GM12878 (cell line): ENCODE measurements at regions not wholly inside any gene's neighbourhood (a gene's known extent, or its start where the extent isn't known, plus 50 kb on each side); places are given as distances from the start of the nearest gene placed in this dataset.

ENCODE experiments used
- ATAC-seq: fragments of 200-7000 bp; cut with Tn5 transposase; 3 replicates; pipeline ENCODE4 v1.9.1; 2020; ENCODE audit warnings: mild to moderate bottlenecking, moderate library complexity
- BruUV-seq: library from RNA; stranded (reverse); fragments of 400-500 nt; replicated peaks from 2 replicates; lab custom pipeline; 2021; lab: Mats Ljungman, UMichigan
- CTCF ChIA-PET: fragments of 300-600 bp; sonication (Branson Sonifier 250); formaldehyde crosslinking; extraction: SDS; loops from one replicate; lab custom pipeline; 2021; ENCODE audit warnings: inconsistent platforms; lab: Yijun Ruan, JAX
- POLR2A ChIA-PET: fragments of 350-600 bp; formaldehyde crosslinking; extraction: SDS; loops from one replicate; lab custom pipeline; 2021; ENCODE audit warnings: inconsistent platforms; lab: Charles Lee
- RAD21 ChIA-PET: fragments of 300-600 bp; sonication (Branson Sonifier 250); formaldehyde crosslinking; loops from one replicate; lab custom pipeline; 2023; ENCODE audit warnings: antibody characterized with exemption; ENCODE audit not compliant: unreplicated experiment; lab: Charles Lee
- SMC1A ChIA-PET: fragments of 300-600 bp; sonication (Branson Sonifier 250); formaldehyde crosslinking; loops from one replicate; lab custom pipeline; 2023; ENCODE audit not compliant: unreplicated experiment, uncharacterized antibody; lab: Charles Lee
- DNase-seq: peaks from one replicate; pipeline ENCODE4 v3.0.0-alpha.2; 2011; ENCODE audit warnings: low read depth, low spot score
- FAIRE-seq: peaks from 3 replicates; lab custom pipeline; 2011; peaks lifted over from hg19 to GRCh38; lab: Jason Lieb, UNC
- H2AFZ ChIP-seq: 2 replicates; pipeline ENCODE4 v1.6.0; 2011; ENCODE audit warnings: low read depth, low read length, control low read depth; ENCODE audit not compliant: control insufficient read depth
- H3K27ac ChIP-seq: 2 replicates; pipeline ENCODE4 v1.5.1; 2011; ENCODE audit warnings: control low read depth; ENCODE audit not compliant: control insufficient read depth, insufficient read depth
- H3K27me3 ChIP-seq, 2 experiments: replicated peaks in 1 of 2; 2 replicates each; pipeline versions ENCODE4 v1.6.0 to v1.6.1; 2011; ENCODE audit warnings: low read length in 1 of 2; ENCODE audit not compliant: control insufficient read depth in 2 of 2, insufficient read depth in 2 of 2
- H3K36me3 ChIP-seq, 2 experiments: 2 replicates each; pipeline ENCODE4 v1.5.1; 2011; ENCODE audit warnings: low read length in 1 of 2; ENCODE audit not compliant: control insufficient read depth in 2 of 2, insufficient read depth in 2 of 2
- H3K4me1 ChIP-seq: 2 replicates; pipeline ENCODE4 v1.6.1; 2011; ENCODE audit warnings: mild to moderate bottlenecking, low read length, moderate library complexity, mixed read lengths; ENCODE audit not compliant: control insufficient read depth, insufficient read depth
- H3K4me2 ChIP-seq: 2 replicates; pipeline ENCODE4 v1.6.0; 2011; ENCODE audit warnings: control low read depth; ENCODE audit not compliant: control insufficient read depth, insufficient read depth
- H3K4me3 ChIP-seq: fragments of 200-600 bp; sonication (generic); 2 replicates; pipeline ENCODE4 v1.5.1; 2016
- H3K79me2 ChIP-seq: 2 replicates; pipeline ENCODE4 v1.6.0; 2011; ENCODE audit warnings: low read length; ENCODE audit not compliant: control insufficient read depth, insufficient read depth
- H3K9ac ChIP-seq: 2 replicates; pipeline ENCODE4 v1.8.0; 2011; ENCODE audit warnings: low read length, control low read depth, mixed read lengths; ENCODE audit not compliant: control insufficient read depth, insufficient read depth
- H3K9me3 ChIP-seq: replicated peaks from 3 replicates; pipeline ENCODE4 v1.5.1; 2011; ENCODE audit warnings: mild to moderate bottlenecking, low read length; ENCODE audit not compliant: control insufficient read depth, insufficient read depth
- H4K20me1 ChIP-seq: 2 replicates; pipeline ENCODE4 v1.6.0; 2011; ENCODE audit not compliant: control insufficient read depth, insufficient read depth
- ASH2L ChIP-seq: fragments of 300-600, 200-600 bp; sonication (generic); IDR thresholded peaks from 2 replicates; pipeline ENCODE4 v1.6.1; 2017; ENCODE audit warnings: low read depth, mild to moderate bottlenecking, borderline replicate concordance
- BACH1 ChIP-seq: fragments of 450-650 bp; IDR thresholded peaks from 2 replicates; pipeline ENCODE4 v1.6.1; 2017; ENCODE audit warnings: mild to moderate bottlenecking, borderline replicate concordance
- BRCA1 ChIP-seq: IDR thresholded peaks from 2 replicates; pipeline ENCODE4 v1.6.1; 2011; ENCODE audit warnings: low read depth, low read length, improper control_type of control experiment
- EZH2 ChIP-seq: IDR thresholded peaks from 2 replicates; pipeline ENCODE4 v1.6.1; 2012; ENCODE audit warnings: low read depth, mild to moderate bottlenecking, control low read depth, inconsistent platforms, low read length, borderline replicate concordance; ENCODE audit not compliant: control insufficient read depth
- HDAC6 ChIP-seq: fragments of 200-600 bp; sonication (generic); IDR thresholded peaks from one replicate; pipeline ENCODE4 v1.8.0; 2017; ENCODE audit warnings: antibody characterized with exemption; ENCODE audit not compliant: unreplicated experiment
- KAT2A ChIP-seq: conservative IDR thresholded peaks from 2 replicates; pipeline ENCODE4 v1.6.1; 2011; ENCODE audit warnings: low read depth, low read length; ENCODE audit not compliant: control insufficient read depth
- LARP7 ChIP-seq: fragments of 450-650 bp; IDR thresholded peaks from 2 replicates; pipeline ENCODE4 v1.6.1; 2017; ENCODE audit warnings: mild to moderate bottlenecking
- MXI1 ChIP-seq: fragments of 150-350 bp; IDR thresholded peaks from 2 replicates; pipeline ENCODE4 v1.6.1; 2011; ENCODE audit warnings: low read depth, mild to moderate bottlenecking, inconsistent platforms, low read length, improper control_type of control experiment
- NFYB ChIP-seq: IDR thresholded peaks from 2 replicates; pipeline ENCODE4 v1.6.1; 2011; ENCODE audit warnings: low read depth, mild to moderate bottlenecking, low read length, improper control_type of control experiment, moderate library complexity; ENCODE audit not compliant: insufficient read depth
- POU2F2 ChIP-seq: IDR thresholded peaks from 3 replicates; pipeline ENCODE4 v1.6.1; 2011; ENCODE audit warnings: low read depth, mild to moderate bottlenecking, low read length, borderline replicate concordance
- RAD21 ChIP-seq: IDR thresholded peaks from 2 replicates; pipeline ENCODE4 v1.6.1; 2011; ENCODE audit warnings: mild to moderate bottlenecking, low read depth, low read length, moderate library complexity; ENCODE audit not compliant: insufficient read depth
- SIN3A ChIP-seq: IDR thresholded peaks from 2 replicates; pipeline ENCODE4 v1.6.1; 2012; ENCODE audit warnings: low read depth, low read length, improper control_type of control experiment
- TARDBP ChIP-seq: IDR thresholded peaks from 2 replicates; pipeline ENCODE4 v1.6.1; 2016; ENCODE audit warnings: borderline replicate concordance
- TCF7 ChIP-seq: IDR thresholded peaks from 2 replicates; pipeline ENCODE4 v1.6.1; 2014; ENCODE audit warnings: antibody characterized with exemption, borderline replicate concordance
- YY1 ChIP-seq: IDR thresholded peaks from 2 replicates; pipeline ENCODE4 v1.6.1; 2011; ENCODE audit warnings: low read depth, mild to moderate bottlenecking, low read length
- ZBED1 ChIP-seq: IDR thresholded peaks from 2 replicates; pipeline ENCODE4 v1.6.1; 2016; ENCODE audit warnings: borderline replicate concordance
- ZSCAN29 ChIP-seq: fragments of 450-650 bp; IDR thresholded peaks from 2 replicates; pipeline ENCODE4 v1.6.1; 2017; ENCODE audit warnings: mild to moderate bottlenecking, moderate library complexity
- in situ Hi-C: fragments of 300-500 bp; cut with MboI; formaldehyde crosslinking; loops from 9 replicates; pipeline ENCODE4 v1.14.3; 2018; ENCODE audit warnings: mixed read lengths
- intact Hi-C: fragments of 100-400 bp; cut with micrococcal nuclease; formaldehyde crosslinking; loops from one replicate; pipeline ENCODE4 v1.14.2; 2022; ENCODE audit not compliant: unreplicated experiment
- TF ChIP-seq, protein P1 (sequence below): IDR thresholded peaks from 2 replicates; pipeline ENCODE4 v1.6.1; 2012; ENCODE audit warnings: low read length, inconsistent platforms
- TF ChIP-seq, protein P2 (sequence below): IDR thresholded peaks from 2 replicates; pipeline ENCODE4 v1.6.1; 2012; ENCODE audit warnings: low read depth, low read length, improper control_type of control experiment
- TF ChIP-seq, protein P3 (sequence below): IDR thresholded peaks from 2 replicates; pipeline ENCODE4 v1.6.1; 2012; ENCODE audit warnings: mild to moderate bottlenecking, low read depth, low read length

DNA sequence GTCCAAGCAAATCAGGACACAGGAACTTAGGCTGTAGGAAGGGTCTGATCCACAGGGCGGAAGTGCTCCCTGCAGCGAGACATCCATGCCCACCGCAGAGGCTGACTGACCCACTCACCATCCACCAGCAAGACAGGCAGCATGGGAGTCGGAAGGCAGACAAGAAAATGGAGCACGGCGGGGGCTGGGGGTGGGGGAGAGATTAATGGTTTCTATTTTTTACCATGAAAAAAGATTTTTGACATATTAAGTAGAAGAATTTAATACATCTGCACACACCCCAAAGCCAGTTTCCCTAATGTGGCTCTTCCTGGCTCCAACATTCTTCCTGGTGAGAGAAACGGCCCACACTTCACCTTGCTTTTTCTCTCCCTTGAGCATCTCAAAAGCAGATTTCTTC is 55.1 kb upstream of the ST8SIA3 start (continued):
- TF ChIP-seq NFYB, result no peak
- no peak for TF ChIP-seq BACH1
- TF ChIP-seq SIN3A, result no peak

DNA sequence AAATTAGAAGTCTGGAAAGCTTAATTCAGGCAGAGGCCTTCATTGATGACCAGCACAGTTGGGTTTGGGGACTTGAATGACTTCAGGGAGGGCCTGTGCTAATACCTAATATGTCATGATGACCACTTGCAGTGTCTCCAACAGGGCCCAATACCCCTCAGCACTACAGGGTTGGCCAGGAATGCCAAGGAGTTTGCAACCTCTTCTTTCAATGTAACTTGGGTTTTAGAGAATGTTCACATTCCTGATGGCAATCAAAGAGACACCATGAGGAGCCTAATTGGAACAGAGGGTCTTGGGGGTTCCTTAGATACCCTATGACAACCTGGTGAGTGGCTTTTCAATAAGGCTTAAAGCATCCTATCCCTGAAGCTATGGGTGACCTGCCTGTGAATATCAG is 52.4 kb upstream of the ST8SIA3 start:
- no TSS peak for BruUV-seq
- no peaks in the 10 kb centered on the region for H4K20me1 ChIP-seq
- TF ChIP-seq HDAC6 (no peak), ASH2L (no peak), EZH2 (no peak), MXI1 (no peak), YY1 (no peak), POU2F2 (no peak), BRCA1 (no peak), TCF7 (no peak), RAD21 (no peak), ZSCAN29 (no peak), KAT2A (no peak), ZBED1 (no peak), TARDBP (no peak), LARP7 (no peak)
- TF ChIP-seq, protein P1, sequence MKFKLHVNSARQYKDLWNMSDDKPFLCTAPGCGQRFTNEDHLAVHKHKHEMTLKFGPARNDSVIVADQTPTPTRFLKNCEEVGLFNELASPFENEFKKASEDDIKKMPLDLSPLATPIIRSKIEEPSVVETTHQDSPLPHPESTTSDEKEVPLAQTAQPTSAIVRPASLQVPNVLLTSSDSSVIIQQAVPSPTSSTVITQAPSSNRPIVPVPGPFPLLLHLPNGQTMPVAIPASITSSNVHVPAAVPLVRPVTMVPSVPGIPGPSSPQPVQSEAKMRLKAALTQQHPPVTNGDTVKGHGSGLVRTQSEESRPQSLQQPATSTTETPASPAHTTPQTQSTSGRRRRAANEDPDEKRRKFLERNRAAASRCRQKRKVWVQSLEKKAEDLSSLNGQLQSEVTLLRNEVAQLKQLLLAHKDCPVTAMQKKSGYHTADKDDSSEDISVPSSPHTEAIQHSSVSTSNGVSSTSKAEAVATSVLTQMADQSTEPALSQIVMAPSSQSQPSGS, result no peak
- TF ChIP-seq, protein P2, sequence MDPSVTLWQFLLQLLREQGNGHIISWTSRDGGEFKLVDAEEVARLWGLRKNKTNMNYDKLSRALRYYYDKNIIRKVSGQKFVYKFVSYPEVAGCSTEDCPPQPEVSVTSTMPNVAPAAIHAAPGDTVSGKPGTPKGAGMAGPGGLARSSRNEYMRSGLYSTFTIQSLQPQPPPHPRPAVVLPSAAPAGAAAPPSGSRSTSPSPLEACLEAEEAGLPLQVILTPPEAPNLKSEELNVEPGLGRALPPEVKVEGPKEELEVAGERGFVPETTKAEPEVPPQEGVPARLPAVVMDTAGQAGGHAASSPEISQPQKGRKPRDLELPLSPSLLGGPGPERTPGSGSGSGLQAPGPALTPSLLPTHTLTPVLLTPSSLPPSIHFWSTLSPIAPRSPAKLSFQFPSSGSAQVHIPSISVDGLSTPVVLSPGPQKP, result no peak
- TF ChIP-seq, protein P3, sequence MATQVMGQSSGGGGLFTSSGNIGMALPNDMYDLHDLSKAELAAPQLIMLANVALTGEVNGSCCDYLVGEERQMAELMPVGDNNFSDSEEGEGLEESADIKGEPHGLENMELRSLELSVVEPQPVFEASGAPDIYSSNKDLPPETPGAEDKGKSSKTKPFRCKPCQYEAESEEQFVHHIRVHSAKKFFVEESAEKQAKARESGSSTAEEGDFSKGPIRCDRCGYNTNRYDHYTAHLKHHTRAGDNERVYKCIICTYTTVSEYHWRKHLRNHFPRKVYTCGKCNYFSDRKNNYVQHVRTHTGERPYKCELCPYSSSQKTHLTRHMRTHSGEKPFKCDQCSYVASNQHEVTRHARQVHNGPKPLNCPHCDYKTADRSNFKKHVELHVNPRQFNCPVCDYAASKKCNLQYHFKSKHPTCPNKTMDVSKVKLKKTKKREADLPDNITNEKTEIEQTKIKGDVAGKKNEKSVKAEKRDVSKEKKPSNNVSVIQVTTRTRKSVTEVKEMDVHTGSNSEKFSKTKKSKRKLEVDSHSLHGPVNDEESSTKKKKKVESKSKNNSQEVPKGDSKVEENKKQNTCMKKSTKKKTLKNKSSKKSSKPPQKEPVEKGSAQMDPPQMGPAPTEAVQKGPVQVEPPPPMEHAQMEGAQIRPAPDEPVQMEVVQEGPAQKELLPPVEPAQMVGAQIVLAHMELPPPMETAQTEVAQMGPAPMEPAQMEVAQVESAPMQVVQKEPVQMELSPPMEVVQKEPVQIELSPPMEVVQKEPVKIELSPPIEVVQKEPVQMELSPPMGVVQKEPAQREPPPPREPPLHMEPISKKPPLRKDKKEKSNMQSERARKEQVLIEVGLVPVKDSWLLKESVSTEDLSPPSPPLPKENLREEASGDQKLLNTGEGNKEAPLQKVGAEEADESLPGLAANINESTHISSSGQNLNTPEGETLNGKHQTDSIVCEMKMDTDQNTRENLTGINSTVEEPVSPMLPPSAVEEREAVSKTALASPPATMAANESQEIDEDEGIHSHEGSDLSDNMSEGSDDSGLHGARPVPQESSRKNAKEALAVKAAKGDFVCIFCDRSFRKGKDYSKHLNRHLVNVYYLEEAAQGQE, result no peak
- no peak overlapping the region for H3K4me2 ChIP-seq
- H2AFZ ChIP-seq, result no peak overlapping the region
- DNase-seq (no peak), ATAC-seq (no peak), FAIRE-seq (no peak)
- peaks cover 0 to 2% of the 10 kb centered on the region in 2 experiments; a peak in 2 of 4 replicates for H3K27me3 ChIP-seq
- ChIA-PET RAD21 (no interaction called here), CTCF (no interaction called here), POLR2A (no interaction called here), SMC1A (interaction anchor here (0.6 to 1.7 kb wide), 2 partner anchors 12 to 66 kb away, joined by 3 read pairs; no protein-coding TSS in a partner anchor)
- H3K9ac ChIP-seq, result no peak overlapping the region
- H3K4me3 ChIP-seq, result no peak overlapping the region
- H3K9me3 ChIP-seq, result no peaks in the 10 kb centered on the region; the same call in 2 of the 3 replicates
- H3K27ac ChIP-seq, result no peak overlapping the region
- H3K4me1 ChIP-seq, result no peaks in the 10 kb centered on the region
- intact Hi-C loops (loop anchor here (5.0 kb wide), 1 partner anchor 433 kb away; no protein-coding TSS in a partner anchor), in situ Hi-C loops (no loop called here)
- no peaks in the 10 kb centered on the region for H3K36me3 ChIP-seq
- H3K79me2 ChIP-seq, result no peaks in the 10 kb centered on the region
